WERI-Rb-1 (cell line): ENCODE measurements at regions not wholly inside any gene's neighbourhood (a gene's known extent, or its start where the extent isn't known, plus 50 kb on each side); places are given as distances from the start of the nearest gene placed in this dataset.

Experiments
- DNase-seq: peaks from one replicate; pipeline ENCODE4 v3.0.0-alpha.2; 2020
- H3K27ac ChIP-seq: fragments of 250-450 bp; sonication (Bioruptor Pico); 2 replicates; pipeline ENCODE4 v1.5.1; 2020; ENCODE audit warnings: mild to moderate bottlenecking, moderate library complexity
- H3K27me3 ChIP-seq: fragments of 250-450 bp; sonication (Bioruptor Pico); 2 replicates; pipeline ENCODE4 v1.5.1; 2021; ENCODE audit warnings: mild to moderate bottlenecking, low read depth, moderate library complexity; ENCODE audit not compliant: insufficient read depth, severe bottlenecking
- H3K36me3 ChIP-seq: fragments of 250-450 bp; sonication (Bioruptor Pico); 2 replicates; pipeline ENCODE4 v1.5.1; 2020; ENCODE audit warnings: mild to moderate bottlenecking, moderate library complexity
- H3K4me3 ChIP-seq: 2 replicates; pipeline ENCODE4 v1.5.1; 2011; ENCODE audit warnings: low read depth, mild to moderate bottlenecking, control low read depth, low read length
- H3K9me3 ChIP-seq: fragments of 250-450 bp; sonication (Bioruptor Pico); 2 replicates; pipeline ENCODE4 v1.5.1; 2021; ENCODE audit warnings: mild to moderate bottlenecking, moderate library complexity; ENCODE audit not compliant: severe bottlenecking
- CTCF ChIP-seq: IDR thresholded peaks from 2 replicates; pipeline ENCODE4 v1.5.1; 2011; ENCODE audit warnings: low read depth, mild to moderate bottlenecking, control low read depth, inconsistent platforms, low read length

- Histone ChIP-seq H3K27me3 (no peaks in the 10 kb centered on the region), H3K27ac (no peak overlapping the region), H3K4me3 (no peak overlapping the region), H3K9me3 (no peaks in the 10 kb centered on the region), H3K36me3 (no peaks in the 10 kb centered on the region)
- DNase-seq, result no peak
- no peak for TF ChIP-seq CTCF
Observed at GRCh38 chr10:108735380-108735779, 1187.9 kb downstream of the XPNPEP1 start.

- H3K36me3 ChIP-seq, result no peaks in the 10 kb centered on the region
- H3K27ac ChIP-seq, result no peak overlapping the region
- no peak for DNase-seq
- peaks cover 2% of the 10 kb centered on the region for H3K9me3 ChIP-seq
- no peak for TF ChIP-seq CTCF
- no peak overlapping the region for H3K4me3 ChIP-seq
- H3K27me3 ChIP-seq, result no peaks in the 10 kb centered on the region
Observed at GRCh38 chr10:108721874-108722273, 1201.4 kb downstream of the XPNPEP1 start.

- Histone ChIP-seq H3K27me3 (no peaks in the 10 kb centered on the region), H3K36me3 (no peaks in the 10 kb centered on the region), H3K4me3 (no peak overlapping the region), H3K9me3 (peaks cover 2% of the 10 kb centered on the region), H3K27ac (no peak overlapping the region)
- DNase-seq, result no peak
- no peak for TF ChIP-seq CTCF
Observed at GRCh38 chr10:108716352-108716751, 1207.0 kb downstream of the XPNPEP1 start.

GRCh38 chr10:108709927-108710722, 1213.2 kb downstream of the XPNPEP1 start:
- Histone ChIP-seq H3K27ac (no peak overlapping the region), H3K27me3 (no peaks in the 10 kb centered on the region), H3K9me3 (peaks cover 2% of the 10 kb centered on the region), H3K4me3 (no peak overlapping the region), H3K36me3 (no peaks in the 10 kb centered on the region)
- TF ChIP-seq CTCF, result no peak
- no peak for DNase-seq

GRCh38 chr10:108708363-108708762, 1214.9 kb downstream of the XPNPEP1 start:
- Histone ChIP-seq H3K9me3 (peaks cover 2% of the 10 kb centered on the region), H3K27me3 (no peaks in the 10 kb centered on the region), H3K36me3 (no peaks in the 10 kb centered on the region), H3K27ac (no peak overlapping the region), H3K4me3 (no peak overlapping the region)
- no peak for TF ChIP-seq CTCF
- DNase-seq, result no peak
